IMR-90 (cell line): ENCODE measurements at regions not wholly inside any gene's neighbourhood (a gene's known extent, or its start where the extent isn't known, plus 50 kb on each side); places are given as distances from the start of the nearest gene placed in this dataset.

Experiments used
- ATAC-seq: fragments of 200-7000 bp; cut with Tn5 transposase; 2 replicates; pipeline ENCODE4 v1.9.1; 2020; ENCODE audit warnings: low read depth, mild to moderate bottlenecking, moderate library complexity
- BruUV-seq: library from RNA; stranded (reverse); fragments of 400-500 nt; replicated peaks from 2 replicates; lab custom pipeline; 2021; lab: Mats Ljungman, UMichigan
- CTCF ChIA-PET: fragments of 300-600 bp; formaldehyde crosslinking; extraction: SDS; loops from one replicate; lab custom pipeline; 2021; ENCODE audit warnings: antibody characterized with exemption; lab: Yijun Ruan, JAX
- POLR2A ChIA-PET: fragments of 300-600 bp; sonication (Branson Sonifier 250); formaldehyde crosslinking; loops from one replicate; lab custom pipeline; 2022; ENCODE audit warnings: antibody characterized with exemption; ENCODE audit not compliant: unreplicated experiment; lab: Charles Lee
- DNase-seq: peaks from one replicate; pipeline ENCODE4 v3.0.0; 2013
- H2AFZ ChIP-seq: replicated peaks from 2 replicates; pipeline ENCODE3; 2013; ENCODE audit warnings: low read length, mild to moderate bottlenecking; ENCODE audit not compliant: poor library complexity
- H2AK5ac ChIP-seq: 2 replicates; pipeline ENCODE4 v1.6.1; 2013; ENCODE audit warnings: low read depth, low read length, inconsistent platforms
- H2AK9ac ChIP-seq: replicated peaks from 2 replicates; pipeline ENCODE3; 2013; ENCODE audit warnings: mild to moderate bottlenecking, low read depth, low read length, moderate library complexity; ENCODE audit not compliant: poor library complexity
- H2BK120ac ChIP-seq: 2 replicates; pipeline ENCODE4 v1.6.1; 2013; ENCODE audit warnings: low read depth, low read length, inconsistent platforms
- H2BK15ac ChIP-seq: 3 replicates; pipeline ENCODE4 v1.6.1; 2013; ENCODE audit warnings: low read depth, low read length, inconsistent platforms
- H2BK20ac ChIP-seq: 2 replicates; pipeline ENCODE4 v1.6.1; 2013; ENCODE audit warnings: low read depth, mild to moderate bottlenecking, inconsistent platforms, low read length, moderate library complexity
- H2BK5ac ChIP-seq: 2 replicates; pipeline ENCODE4 v1.6.1; 2013; ENCODE audit warnings: mild to moderate bottlenecking, low read depth, low read length, inconsistent platforms; ENCODE audit not compliant: poor library complexity, severe bottlenecking
- H3K14ac ChIP-seq: replicated peaks from 2 replicates; pipeline ENCODE4 v1.6.1; 2013; ENCODE audit warnings: low read depth, low read length, inconsistent platforms
- H3K18ac ChIP-seq: 2 replicates; pipeline ENCODE4 v1.6.1; 2013; ENCODE audit warnings: low read depth, low read length, control low read depth
- H3K23ac ChIP-seq: 2 replicates; pipeline ENCODE4 v1.6.1; 2013; ENCODE audit warnings: low read depth, low read length, inconsistent platforms
- H3K27ac ChIP-seq: 2 replicates; pipeline ENCODE4 v1.5.1; 2013; ENCODE audit warnings: mild to moderate bottlenecking, control low read depth, low read length; ENCODE audit not compliant: insufficient read depth
- H3K27me3 ChIP-seq: 2 replicates; pipeline ENCODE4 v1.6.1; 2013; ENCODE audit warnings: low read length; ENCODE audit not compliant: control insufficient read depth, insufficient read depth
- H3K36me3 ChIP-seq: 2 replicates; pipeline ENCODE4 v1.6.1; 2013; ENCODE audit warnings: low read length, mixed read lengths; ENCODE audit not compliant: control insufficient read depth, insufficient read depth
- H3K4ac ChIP-seq: 2 replicates; pipeline ENCODE4 v1.6.1; 2013; ENCODE audit warnings: low read depth, low read length, inconsistent platforms
- H3K4me1 ChIP-seq: 2 replicates; pipeline ENCODE4 v1.6.1; 2013; ENCODE audit warnings: low read length, mixed read lengths; ENCODE audit not compliant: control insufficient read depth, insufficient read depth
- H3K4me2 ChIP-seq: 2 replicates; pipeline ENCODE4 v1.6.1; 2013; ENCODE audit warnings: low read depth, mild to moderate bottlenecking, control low read depth, low read length, moderate library complexity
- H3K4me3 ChIP-seq: 2 replicates; pipeline ENCODE4 v1.5.1; 2013; ENCODE audit warnings: low read depth, mild to moderate bottlenecking, control low read depth, low read length, moderate library complexity; ENCODE audit not compliant: insufficient read depth
- H3K56ac ChIP-seq: 2 replicates; pipeline ENCODE4 v1.6.1; 2013; ENCODE audit warnings: low read length, inconsistent platforms; ENCODE audit not compliant: insufficient read depth; ENCODE audit errors: extremely low read depth
- H3K79me1 ChIP-seq, 2 experiments: 2 replicates each; pipeline ENCODE4 v1.6.1; 2013; ENCODE audit warnings: low read length in 2 of 2, inconsistent platforms in 1 of 2, low read depth in 1 of 2
- H3K9ac ChIP-seq: 2 replicates; pipeline ENCODE4 v1.6.1; 2013; ENCODE audit warnings: low read depth, low read length, control low read depth
- H3K9me1 ChIP-seq: 2 replicates; pipeline ENCODE4 v1.6.1; 2013; ENCODE audit warnings: low read length, inconsistent platforms; ENCODE audit not compliant: insufficient read depth
- H3K9me3 ChIP-seq: 2 replicates; pipeline ENCODE4 v1.6.1; 2013; ENCODE audit warnings: low read length; ENCODE audit not compliant: control insufficient read depth, insufficient read depth
- H4K20me1 ChIP-seq: 2 replicates; pipeline ENCODE4 v1.6.1; 2013; ENCODE audit warnings: low read length, inconsistent platforms; ENCODE audit not compliant: insufficient read depth
- H4K5ac ChIP-seq: 2 replicates; pipeline ENCODE4 v1.6.1; 2013; ENCODE audit warnings: mild to moderate bottlenecking, low read depth, low read length, control low read depth
- H4K8ac ChIP-seq, 2 experiments: 2 replicates each; pipeline ENCODE4 v1.6.1; 2013; ENCODE audit warnings: low read depth in 2 of 2, low read length in 2 of 2, control low read depth in 1 of 2, inconsistent platforms in 1 of 2
- H4K91ac ChIP-seq: 2 replicates; pipeline ENCODE4 v1.6.1; 2013; ENCODE audit warnings: low read depth, low read length, inconsistent platforms; ENCODE audit not compliant: insufficient read depth
- BHLHE40 ChIP-seq: fragments of 150-350 bp; IDR thresholded peaks from 2 replicates; pipeline ENCODE4 v1.6.1; 2016; ENCODE audit warnings: mild to moderate bottlenecking, low read depth, low read length
- CEBPB ChIP-seq: IDR thresholded peaks from 2 replicates; pipeline ENCODE4 v1.6.1; 2012; ENCODE audit warnings: low read depth, low read length, improper control_type of control experiment
- CHD1 ChIP-seq: IDR thresholded peaks from 2 replicates; pipeline ENCODE4 v1.6.1; 2012; ENCODE audit warnings: low read depth, low read length, improper control_type of control experiment
- FOS ChIP-seq: fragments of 150-350 bp; IDR thresholded peaks from 2 replicates; pipeline ENCODE4 v1.6.1; 2016; ENCODE audit warnings: low read depth, low read length
- MAZ ChIP-seq: IDR thresholded peaks from 2 replicates; pipeline ENCODE4 v1.6.1; 2012; ENCODE audit warnings: low read depth, mild to moderate bottlenecking, low read length, improper control_type of control experiment, moderate library complexity, borderline replicate concordance
- MXI1 ChIP-seq: IDR thresholded peaks from 2 replicates; pipeline ENCODE4 v1.6.1; 2012; ENCODE audit warnings: low read depth, mild to moderate bottlenecking, low read length, moderate library complexity, borderline replicate concordance
- NFE2L2 ChIP-seq: fragments of 150-350 bp; IDR thresholded peaks from 2 replicates; pipeline ENCODE4 v1.6.1; 2016; ENCODE audit warnings: low read depth, mild to moderate bottlenecking, low read length
- POLR2A ChIP-seq: IDR thresholded peaks from 2 replicates; pipeline ENCODE4 v1.6.1; 2012; ENCODE audit warnings: mild to moderate bottlenecking, low read depth, low read length
- RAD21 ChIP-seq: IDR thresholded peaks from 2 replicates; pipeline ENCODE4 v1.6.1; 2012; ENCODE audit warnings: low read length, improper control_type of control experiment
- RFX5 ChIP-seq: IDR thresholded peaks from 2 replicates; pipeline ENCODE4 v1.8.0; 2012; ENCODE audit warnings: low read depth, mild to moderate bottlenecking, low read length, moderate library complexity
- SMC3 ChIP-seq: fragments of 150-350 bp; IDR thresholded peaks from 2 replicates; pipeline ENCODE4 v1.6.1; 2016; ENCODE audit warnings: low read depth, mild to moderate bottlenecking, antibody characterized with exemption, low read length, moderate library complexity
- WGBS, 2 experiments: methylation state at CpG; one replicate each; pipeline versions ENCODE4 v1.1.5 to v1.1.7; 2013; ENCODE audit warnings: missing lambda C conversion rate in 2 of 2; ENCODE audit not compliant: insufficient read length in 1 of 2; ENCODE audit errors: extremely low coverage in 2 of 2; 5-methylcytosine and 5-hydroxymethylcytosine counted together
- dilution Hi-C: fragments of 300-500 bp; cut with HindIII; formaldehyde crosslinking; loops from one replicate; pipeline ENCODE4 v1.14.3; 2018; ENCODE audit warnings: low sequenced_read_pairs; ENCODE audit not compliant: unreplicated experiment
- in situ Hi-C: fragments of 300-500 bp; cut with MboI; formaldehyde crosslinking; loops from 3 replicates; pipeline ENCODE4 v1.14.3; 2019; ENCODE audit warnings: low sequenced_read_pairs, inconsistent platforms, mixed read lengths
- intact Hi-C: fragments of 100-400 bp; cut with micrococcal nuclease; formaldehyde crosslinking; loops from 2 replicates; pipeline ENCODE4 v1.10.0; 2022
- TF ChIP-seq, protein P1 (sequence below): fragments of 150-350 bp; IDR thresholded peaks from 2 replicates; pipeline ENCODE4 v1.6.1; 2017; ENCODE audit warnings: mild to moderate bottlenecking, antibody characterized with exemption, low read length, low read depth
- TF ChIP-seq, protein P2 (sequence below): conservative IDR thresholded peaks from 2 replicates; pipeline ENCODE4 v1.5.1; 2012; ENCODE audit warnings: mild to moderate bottlenecking, low read depth, low read length, improper control_type of control experiment

DNA sequence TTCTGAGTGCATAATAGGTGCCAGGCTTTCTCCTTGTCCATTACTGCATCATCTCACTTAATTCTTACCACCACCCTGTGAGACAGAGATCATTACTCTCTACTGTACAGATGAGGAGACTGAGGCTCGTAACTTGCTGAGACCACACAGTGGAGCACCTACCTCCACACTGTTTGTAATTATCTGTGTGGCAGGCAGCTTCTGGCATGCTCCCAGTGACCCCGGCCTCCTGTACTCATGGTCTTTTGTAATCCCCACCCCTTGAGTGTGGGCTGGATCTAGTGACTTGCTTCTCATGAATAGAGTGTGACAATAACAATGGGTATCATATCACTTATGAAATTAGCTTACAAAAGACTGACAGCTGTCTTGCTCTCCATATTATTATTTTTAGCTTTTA is 407.3 kb downstream of the MATN1 start:
- H3K56ac ChIP-seq: no peak overlapping the region
- H2AFZ ChIP-seq: no peak overlapping the region
- no peak overlapping the region for H4K5ac ChIP-seq
- no peak for DNase-seq
- no peak overlapping the region for H3K9ac ChIP-seq
- no peak overlapping the region for H3K4ac ChIP-seq
- H3K36me3 ChIP-seq: no peaks in the 10 kb centered on the region
- H2BK120ac ChIP-seq: no peak overlapping the region
- no peak overlapping the region for H3K4me3 ChIP-seq
- intact Hi-C loops: no loop called here
- H4K91ac ChIP-seq: no peak overlapping the region
- H3K4me1 ChIP-seq: no peaks in the 10 kb centered on the region
- H3K9me1 ChIP-seq: no peaks in the 10 kb centered on the region
- no peak for ATAC-seq
- no peaks in the 10 kb centered on the region for H3K79me1 ChIP-seq
- no TSS peak for BruUV-seq
- no peak overlapping the region for H2BK20ac ChIP-seq
- H3K27me3 ChIP-seq: no peaks in the 10 kb centered on the region
- no peak overlapping the region for H3K4me2 ChIP-seq
- CTCF ChIA-PET: no interaction called here
- no peak overlapping the region for H2AK5ac ChIP-seq
- H2AK9ac ChIP-seq: no peak overlapping the region
- no peak overlapping the region for H3K27ac ChIP-seq
- H4K8ac ChIP-seq: no peak overlapping the region
- POLR2A ChIA-PET: no interaction called here
- no peak overlapping the region for H2BK15ac ChIP-seq
- no peaks in the 10 kb centered on the region for H4K20me1 ChIP-seq
- TF ChIP-seq, protein P1, sequence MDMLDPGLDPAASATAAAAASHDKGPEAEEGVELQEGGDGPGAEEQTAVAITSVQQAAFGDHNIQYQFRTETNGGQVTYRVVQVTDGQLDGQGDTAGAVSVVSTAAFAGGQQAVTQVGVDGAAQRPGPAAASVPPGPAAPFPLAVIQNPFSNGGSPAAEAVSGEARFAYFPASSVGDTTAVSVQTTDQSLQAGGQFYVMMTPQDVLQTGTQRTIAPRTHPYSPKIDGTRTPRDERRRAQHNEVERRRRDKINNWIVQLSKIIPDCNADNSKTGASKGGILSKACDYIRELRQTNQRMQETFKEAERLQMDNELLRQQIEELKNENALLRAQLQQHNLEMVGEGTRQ: no peak
- TF ChIP-seq RFX5: no peak
- TF ChIP-seq, protein P2, sequence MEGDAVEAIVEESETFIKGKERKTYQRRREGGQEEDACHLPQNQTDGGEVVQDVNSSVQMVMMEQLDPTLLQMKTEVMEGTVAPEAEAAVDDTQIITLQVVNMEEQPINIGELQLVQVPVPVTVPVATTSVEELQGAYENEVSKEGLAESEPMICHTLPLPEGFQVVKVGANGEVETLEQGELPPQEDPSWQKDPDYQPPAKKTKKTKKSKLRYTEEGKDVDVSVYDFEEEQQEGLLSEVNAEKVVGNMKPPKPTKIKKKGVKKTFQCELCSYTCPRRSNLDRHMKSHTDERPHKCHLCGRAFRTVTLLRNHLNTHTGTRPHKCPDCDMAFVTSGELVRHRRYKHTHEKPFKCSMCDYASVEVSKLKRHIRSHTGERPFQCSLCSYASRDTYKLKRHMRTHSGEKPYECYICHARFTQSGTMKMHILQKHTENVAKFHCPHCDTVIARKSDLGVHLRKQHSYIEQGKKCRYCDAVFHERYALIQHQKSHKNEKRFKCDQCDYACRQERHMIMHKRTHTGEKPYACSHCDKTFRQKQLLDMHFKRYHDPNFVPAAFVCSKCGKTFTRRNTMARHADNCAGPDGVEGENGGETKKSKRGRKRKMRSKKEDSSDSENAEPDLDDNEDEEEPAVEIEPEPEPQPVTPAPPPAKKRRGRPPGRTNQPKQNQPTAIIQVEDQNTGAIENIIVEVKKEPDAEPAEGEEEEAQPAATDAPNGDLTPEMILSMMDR: no peak
- TF ChIP-seq RAD21: no peak
- no peak for TF ChIP-seq MAZ
- TF ChIP-seq BHLHE40: no peak
- TF ChIP-seq MXI1: no peak
- no peak for TF ChIP-seq CEBPB
- TF ChIP-seq FOS: no peak
- no peak for TF ChIP-seq SMC3
- no peak for TF ChIP-seq NFE2L2
- no peak for TF ChIP-seq POLR2A
- TF ChIP-seq CHD1: no peak
- H3K14ac ChIP-seq: no peak overlapping the region
- H3K18ac ChIP-seq: no peak overlapping the region
- in situ Hi-C loops: no loop called here
- no peak overlapping the region for H3K23ac ChIP-seq
- no peak overlapping the region for H2BK5ac ChIP-seq
- no peaks in the 10 kb centered on the region for H3K9me3 ChIP-seq
- whole genome bisulfite sequencing, 2 experiments: no CpG with 5 or more reads among the region's 2 CpGs
- dilution Hi-C loops: no loop called here
